ENCODE measurements at regions not wholly inside any gene's neighbourhood (a gene's known extent, or its start where the extent isn't known, plus 50 kb on each side); places are given as distances from the start of the nearest gene placed in this dataset.

DNA sequence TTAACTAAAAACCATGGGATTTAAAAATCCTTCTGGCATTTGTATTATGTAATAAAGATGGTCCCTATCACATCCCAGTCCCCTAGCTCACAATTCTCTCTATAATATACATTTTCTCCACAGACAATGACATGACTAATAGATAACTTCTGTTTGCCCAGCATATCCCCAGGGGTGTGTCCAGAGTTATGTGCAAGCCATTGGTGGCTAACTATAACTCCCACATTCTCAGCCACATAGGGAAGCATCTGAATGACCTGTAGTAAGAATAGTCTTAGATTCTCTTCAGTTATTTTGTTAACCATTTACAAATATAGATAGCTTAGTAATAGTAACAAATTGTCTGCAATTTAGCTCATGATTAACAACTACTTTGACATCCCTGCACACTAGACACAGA lies 52.2 kb upstream of the RBSN start:
- Histone ChIP-seq H3K4me1 (ENCODE audit: insufficient read depth) (no peaks in the 10 kb centered on the region), H3K4me3 (no peak overlapping the region), H3K27me3 (ENCODE audit: insufficient read depth) (no peaks in the 10 kb centered on the region), H3K27ac (ENCODE audit: low read depth) (no peak overlapping the region), H3K9me2 (ENCODE audit: insufficient read depth) (no peaks in the 10 kb centered on the region), H2AFZ (no peak overlapping the region), H3K79me2 (replicated peaks; ENCODE audit: insufficient read depth) (no peaks in the 10 kb centered on the region), H3K4me2 (no peak overlapping the region), H4K20me1 (replicated peaks; ENCODE audit: insufficient read depth) (no peaks in the 10 kb centered on the region), H3F3A (replicated peaks; ENCODE audit: low read depth) (no peaks in the 10 kb centered on the region), H3K36me3 (ENCODE audit: insufficient read depth) (no peaks in the 10 kb centered on the region)
- Mint-ChIP-seq H3K27me3 (ENCODE audit: insufficient read depth, low read depth, poor library complexity) (no peaks in the 10 kb centered on the region), H3K4me1 (peaks cover 4% of the 10 kb centered on the region; the same call in 2 of the 3 replicates), H3K36me3 (ENCODE audit: low read depth) (no peaks in the 10 kb centered on the region), H3K9me3 (no peaks in the 10 kb centered on the region), H3K27ac (no peak overlapping the region), H3K4me3 (no peak overlapping the region)
- ATAC-seq (no peak), DNase-seq (ENCODE audit: low spot score) (no peak)
- TF ChIP-seq POLR2AphosphoS5 (IDR thresholded peaks at IDR 0.05; ENCODE audit: low read depth) (no peak), STAT1 (IDR thresholded peaks at IDR 0.05; ENCODE audit: unreplicated experiment) (no peak), NANOG (IDR thresholded peaks at IDR 0.05; ENCODE audit: borderline replicate concordance) (no peak), EZH2phosphoT487 (IDR thresholded peaks at IDR 0.05; ENCODE audit: unreplicated experiment) (no peak), ZNF331 (CRISPR knock-in tag; IDR thresholded peaks at IDR 0.05; ENCODE audit: low read depth) (no peak), ZNF114 (CRISPR knock-in tag; IDR thresholded peaks at IDR 0.05) (no peak), EZH2 (IDR thresholded peaks at IDR 0.05; ENCODE audit: low read depth, unreplicated experiment) (no peak), CREB1 (CRISPR knock-in tag; IDR thresholded peaks at IDR 0.05; ENCODE audit: low read depth) (no peak), JUNB (IDR thresholded peaks at IDR 0.05; ENCODE audit: unreplicated experiment) (no peak)
- TF ChIP-seq, protein P1, sequence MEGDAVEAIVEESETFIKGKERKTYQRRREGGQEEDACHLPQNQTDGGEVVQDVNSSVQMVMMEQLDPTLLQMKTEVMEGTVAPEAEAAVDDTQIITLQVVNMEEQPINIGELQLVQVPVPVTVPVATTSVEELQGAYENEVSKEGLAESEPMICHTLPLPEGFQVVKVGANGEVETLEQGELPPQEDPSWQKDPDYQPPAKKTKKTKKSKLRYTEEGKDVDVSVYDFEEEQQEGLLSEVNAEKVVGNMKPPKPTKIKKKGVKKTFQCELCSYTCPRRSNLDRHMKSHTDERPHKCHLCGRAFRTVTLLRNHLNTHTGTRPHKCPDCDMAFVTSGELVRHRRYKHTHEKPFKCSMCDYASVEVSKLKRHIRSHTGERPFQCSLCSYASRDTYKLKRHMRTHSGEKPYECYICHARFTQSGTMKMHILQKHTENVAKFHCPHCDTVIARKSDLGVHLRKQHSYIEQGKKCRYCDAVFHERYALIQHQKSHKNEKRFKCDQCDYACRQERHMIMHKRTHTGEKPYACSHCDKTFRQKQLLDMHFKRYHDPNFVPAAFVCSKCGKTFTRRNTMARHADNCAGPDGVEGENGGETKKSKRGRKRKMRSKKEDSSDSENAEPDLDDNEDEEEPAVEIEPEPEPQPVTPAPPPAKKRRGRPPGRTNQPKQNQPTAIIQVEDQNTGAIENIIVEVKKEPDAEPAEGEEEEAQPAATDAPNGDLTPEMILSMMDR (conservative IDR thresholded peaks at IDR 0.05; ENCODE audit: low read depth in 2 of 2) = no peak
- TF ChIP-seq, protein P2, sequence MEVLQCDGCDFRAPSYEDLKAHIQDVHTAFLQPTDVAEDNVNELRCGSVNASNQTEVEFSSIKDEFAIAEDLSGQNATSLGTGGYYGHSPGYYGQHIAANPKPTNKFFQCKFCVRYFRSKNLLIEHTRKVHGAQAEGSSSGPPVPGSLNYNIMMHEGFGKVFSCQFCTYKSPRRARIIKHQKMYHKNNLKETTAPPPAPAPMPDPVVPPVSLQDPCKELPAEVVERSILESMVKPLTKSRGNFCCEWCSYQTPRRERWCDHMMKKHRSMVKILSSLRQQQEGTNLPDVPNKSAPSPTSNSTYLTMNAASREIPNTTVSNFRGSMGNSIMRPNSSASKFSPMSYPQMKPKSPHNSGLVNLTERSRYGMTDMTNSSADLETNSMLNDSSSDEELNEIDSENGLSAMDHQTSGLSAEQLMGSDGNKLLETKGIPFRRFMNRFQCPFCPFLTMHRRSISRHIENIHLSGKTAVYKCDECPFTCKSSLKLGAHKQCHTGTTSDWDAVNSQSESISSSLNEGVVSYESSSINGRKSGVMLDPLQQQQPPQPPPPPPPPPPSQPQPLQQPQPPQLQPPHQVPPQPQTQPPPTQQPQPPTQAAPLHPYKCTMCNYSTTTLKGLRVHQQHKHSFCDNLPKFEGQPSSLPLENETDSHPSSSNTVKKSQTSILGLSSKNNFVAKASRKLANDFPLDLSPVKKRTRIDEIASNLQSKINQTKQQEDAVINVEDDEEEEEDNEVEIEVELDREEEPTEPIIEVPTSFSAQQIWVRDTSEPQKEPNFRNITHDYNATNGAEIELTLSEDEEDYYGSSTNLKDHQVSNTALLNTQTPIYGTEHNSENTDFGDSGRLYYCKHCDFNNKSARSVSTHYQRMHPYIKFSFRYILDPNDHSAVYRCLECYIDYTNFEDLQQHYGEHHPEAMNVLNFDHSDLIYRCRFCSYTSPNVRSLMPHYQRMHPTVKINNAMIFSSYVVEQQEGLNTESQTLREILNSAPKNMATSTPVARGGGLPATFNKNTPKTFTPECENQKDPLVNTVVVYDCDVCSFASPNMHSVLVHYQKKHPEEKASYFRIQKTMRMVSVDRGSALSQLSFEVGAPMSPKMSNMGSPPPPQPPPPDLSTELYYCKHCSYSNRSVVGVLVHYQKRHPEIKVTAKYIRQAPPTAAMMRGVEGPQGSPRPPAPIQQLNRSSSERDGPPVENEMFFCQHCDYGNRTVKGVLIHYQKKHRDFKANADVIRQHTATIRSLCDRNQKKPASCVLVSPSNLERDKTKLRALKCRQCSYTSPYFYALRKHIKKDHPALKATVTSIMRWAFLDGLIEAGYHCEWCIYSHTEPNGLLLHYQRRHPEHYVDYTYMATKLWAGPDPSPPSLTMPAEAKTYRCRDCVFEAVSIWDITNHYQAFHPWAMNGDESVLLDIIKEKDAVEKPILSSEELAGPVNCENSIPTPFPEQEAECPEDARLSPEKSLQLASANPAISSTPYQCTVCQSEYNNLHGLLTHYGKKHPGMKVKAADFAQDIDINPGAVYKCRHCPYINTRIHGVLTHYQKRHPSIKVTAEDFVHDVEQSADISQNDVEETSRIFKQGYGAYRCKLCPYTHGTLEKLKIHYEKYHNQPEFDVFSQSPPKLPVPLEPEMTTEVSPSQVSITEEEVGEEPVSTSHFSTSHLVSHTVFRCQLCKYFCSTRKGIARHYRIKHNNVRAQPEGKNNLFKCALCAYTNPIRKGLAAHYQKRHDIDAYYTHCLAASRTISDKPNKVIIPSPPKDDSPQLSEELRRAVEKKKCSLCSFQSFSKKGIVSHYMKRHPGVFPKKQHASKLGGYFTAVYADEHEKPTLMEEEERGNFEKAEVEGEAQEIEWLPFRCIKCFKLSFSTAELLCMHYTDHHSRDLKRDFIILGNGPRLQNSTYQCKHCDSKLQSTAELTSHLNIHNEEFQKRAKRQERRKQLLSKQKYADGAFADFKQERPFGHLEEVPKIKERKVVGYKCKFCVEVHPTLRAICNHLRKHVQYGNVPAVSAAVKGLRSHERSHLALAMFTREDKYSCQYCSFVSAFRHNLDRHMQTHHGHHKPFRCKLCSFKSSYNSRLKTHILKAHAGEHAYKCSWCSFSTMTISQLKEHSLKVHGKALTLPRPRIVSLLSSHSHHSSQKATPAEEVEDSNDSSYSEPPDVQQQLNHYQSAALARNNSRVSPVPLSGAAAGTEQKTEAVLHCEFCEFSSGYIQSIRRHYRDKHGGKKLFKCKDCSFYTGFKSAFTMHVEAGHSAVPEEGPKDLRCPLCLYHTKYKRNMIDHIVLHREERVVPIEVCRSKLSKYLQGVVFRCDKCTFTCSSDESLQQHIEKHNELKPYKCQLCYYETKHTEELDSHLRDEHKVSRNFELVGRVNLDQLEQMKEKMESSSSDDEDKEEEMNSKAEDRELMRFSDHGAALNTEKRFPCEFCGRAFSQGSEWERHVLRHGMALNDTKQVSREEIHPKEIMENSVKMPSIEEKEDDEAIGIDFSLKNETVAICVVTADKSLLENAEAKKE (CRISPR knock-in tag; IDR thresholded peaks at IDR 0.05) = no peak
- TF ChIP-seq, protein P3, sequence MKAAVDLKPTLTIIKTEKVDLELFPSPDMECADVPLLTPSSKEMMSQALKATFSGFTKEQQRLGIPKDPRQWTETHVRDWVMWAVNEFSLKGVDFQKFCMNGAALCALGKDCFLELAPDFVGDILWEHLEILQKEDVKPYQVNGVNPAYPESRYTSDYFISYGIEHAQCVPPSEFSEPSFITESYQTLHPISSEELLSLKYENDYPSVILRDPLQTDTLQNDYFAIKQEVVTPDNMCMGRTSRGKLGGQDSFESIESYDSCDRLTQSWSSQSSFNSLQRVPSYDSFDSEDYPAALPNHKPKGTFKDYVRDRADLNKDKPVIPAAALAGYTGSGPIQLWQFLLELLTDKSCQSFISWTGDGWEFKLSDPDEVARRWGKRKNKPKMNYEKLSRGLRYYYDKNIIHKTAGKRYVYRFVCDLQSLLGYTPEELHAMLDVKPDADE (IDR thresholded peaks at IDR 0.05) = no peak
- TF ChIP-seq, protein P4, sequence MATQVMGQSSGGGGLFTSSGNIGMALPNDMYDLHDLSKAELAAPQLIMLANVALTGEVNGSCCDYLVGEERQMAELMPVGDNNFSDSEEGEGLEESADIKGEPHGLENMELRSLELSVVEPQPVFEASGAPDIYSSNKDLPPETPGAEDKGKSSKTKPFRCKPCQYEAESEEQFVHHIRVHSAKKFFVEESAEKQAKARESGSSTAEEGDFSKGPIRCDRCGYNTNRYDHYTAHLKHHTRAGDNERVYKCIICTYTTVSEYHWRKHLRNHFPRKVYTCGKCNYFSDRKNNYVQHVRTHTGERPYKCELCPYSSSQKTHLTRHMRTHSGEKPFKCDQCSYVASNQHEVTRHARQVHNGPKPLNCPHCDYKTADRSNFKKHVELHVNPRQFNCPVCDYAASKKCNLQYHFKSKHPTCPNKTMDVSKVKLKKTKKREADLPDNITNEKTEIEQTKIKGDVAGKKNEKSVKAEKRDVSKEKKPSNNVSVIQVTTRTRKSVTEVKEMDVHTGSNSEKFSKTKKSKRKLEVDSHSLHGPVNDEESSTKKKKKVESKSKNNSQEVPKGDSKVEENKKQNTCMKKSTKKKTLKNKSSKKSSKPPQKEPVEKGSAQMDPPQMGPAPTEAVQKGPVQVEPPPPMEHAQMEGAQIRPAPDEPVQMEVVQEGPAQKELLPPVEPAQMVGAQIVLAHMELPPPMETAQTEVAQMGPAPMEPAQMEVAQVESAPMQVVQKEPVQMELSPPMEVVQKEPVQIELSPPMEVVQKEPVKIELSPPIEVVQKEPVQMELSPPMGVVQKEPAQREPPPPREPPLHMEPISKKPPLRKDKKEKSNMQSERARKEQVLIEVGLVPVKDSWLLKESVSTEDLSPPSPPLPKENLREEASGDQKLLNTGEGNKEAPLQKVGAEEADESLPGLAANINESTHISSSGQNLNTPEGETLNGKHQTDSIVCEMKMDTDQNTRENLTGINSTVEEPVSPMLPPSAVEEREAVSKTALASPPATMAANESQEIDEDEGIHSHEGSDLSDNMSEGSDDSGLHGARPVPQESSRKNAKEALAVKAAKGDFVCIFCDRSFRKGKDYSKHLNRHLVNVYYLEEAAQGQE (IDR thresholded peaks at IDR 0.05; ENCODE audit: unreplicated experiment) = no peak

Measured in GM23338 (cell line).